Neural progenitor cell (in vitro differentiated cells): ENCODE measurements at regions not wholly inside any gene's neighbourhood (a gene's known extent, or its start where the extent isn't known, plus 50 kb on each side); places are given as distances from the start of the nearest gene placed in this dataset.

Experiments used
- EZH2 ChIP-seq: fragments of 200-600 bp; sonication (generic); IDR thresholded peaks from 2 replicates; pipeline ENCODE4 v1.6.1; 2017; ENCODE audit warnings: antibody characterized with exemption, mild to moderate bottlenecking, moderate library complexity
- EZH2phosphoT487 ChIP-seq: fragments of 200-600 bp; sonication (generic); IDR thresholded peaks from 2 replicates; pipeline ENCODE4 v1.6.1; 2017; ENCODE audit warnings: antibody characterized with exemption
- TF ChIP-seq, protein P1 (sequence below): fragments of 200-600 bp; sonication (generic); IDR thresholded peaks from 2 replicates; pipeline ENCODE4 v1.5.1; 2017; ENCODE audit warnings: antibody characterized with exemption, mild to moderate bottlenecking

DNA sequence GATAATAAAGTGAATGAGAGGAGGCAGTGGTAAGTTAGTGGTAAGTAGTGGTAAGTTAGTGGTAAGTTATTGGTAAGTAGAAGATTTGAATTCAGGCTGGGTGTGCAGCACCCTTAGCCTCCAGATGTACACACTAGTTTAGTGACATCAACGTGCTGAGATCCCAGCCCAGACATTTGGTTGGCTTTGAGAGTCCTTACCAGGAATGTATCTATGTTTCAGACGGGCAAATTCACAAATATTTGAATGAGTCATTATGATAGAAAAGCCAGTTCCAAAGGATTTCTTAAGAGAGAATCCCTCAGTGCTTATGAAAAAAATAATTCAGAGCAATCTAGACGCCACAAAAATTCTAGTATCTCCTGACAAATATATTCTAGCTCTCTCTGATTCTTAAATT, 70.0 kb downstream of the ARL4A start:
- TF ChIP-seq, protein P1, sequence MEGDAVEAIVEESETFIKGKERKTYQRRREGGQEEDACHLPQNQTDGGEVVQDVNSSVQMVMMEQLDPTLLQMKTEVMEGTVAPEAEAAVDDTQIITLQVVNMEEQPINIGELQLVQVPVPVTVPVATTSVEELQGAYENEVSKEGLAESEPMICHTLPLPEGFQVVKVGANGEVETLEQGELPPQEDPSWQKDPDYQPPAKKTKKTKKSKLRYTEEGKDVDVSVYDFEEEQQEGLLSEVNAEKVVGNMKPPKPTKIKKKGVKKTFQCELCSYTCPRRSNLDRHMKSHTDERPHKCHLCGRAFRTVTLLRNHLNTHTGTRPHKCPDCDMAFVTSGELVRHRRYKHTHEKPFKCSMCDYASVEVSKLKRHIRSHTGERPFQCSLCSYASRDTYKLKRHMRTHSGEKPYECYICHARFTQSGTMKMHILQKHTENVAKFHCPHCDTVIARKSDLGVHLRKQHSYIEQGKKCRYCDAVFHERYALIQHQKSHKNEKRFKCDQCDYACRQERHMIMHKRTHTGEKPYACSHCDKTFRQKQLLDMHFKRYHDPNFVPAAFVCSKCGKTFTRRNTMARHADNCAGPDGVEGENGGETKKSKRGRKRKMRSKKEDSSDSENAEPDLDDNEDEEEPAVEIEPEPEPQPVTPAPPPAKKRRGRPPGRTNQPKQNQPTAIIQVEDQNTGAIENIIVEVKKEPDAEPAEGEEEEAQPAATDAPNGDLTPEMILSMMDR, result no peak
- TF ChIP-seq EZH2, result no peak
- no peak for TF ChIP-seq EZH2phosphoT487
